OCI-LY1 (cell line): ENCODE measurements at regions not wholly inside any gene's neighbourhood (a gene's known extent, or its start where the extent isn't known, plus 50 kb on each side); places are given as distances from the start of the nearest gene placed in this dataset.

Source experiments
- CTCF ChIP-seq: fragments of 200-600 bp; sonication (generic), shearing (Covaris generic); IDR thresholded peaks from 2 replicates; pipeline ENCODE4 v1.5.1; 2017; ENCODE audit warnings: mild to moderate bottlenecking, antibody characterized with exemption, low read length, moderate library complexity, mixed read lengths
- EZH2 ChIP-seq: fragments of 200-600 bp; sonication (generic), shearing (Covaris generic); IDR thresholded peaks from 2 replicates; pipeline ENCODE4 v1.8.0; 2017; ENCODE audit warnings: borderline replicate concordance, mixed run types, mild to moderate bottlenecking, antibody characterized with exemption, low read length, moderate library complexity, mixed read lengths

- TF ChIP-seq CTCF (no peak), EZH2 (no peak)
Measured at GRCh38 chr6:153613719-153614455, 425.2 kb upstream of the OPRM1 start.
